ENCODE measurements at regions not wholly inside any gene's neighbourhood (a gene's known extent, or its start where the extent isn't known, plus 50 kb on each side); places are given as distances from the start of the nearest gene placed in this dataset.
A peak's percentile ranks its signal among the peaks of the same experiment; 100 is the strongest.
"Not testable (repeated sequence)": the region's sequence is repeated elsewhere in the genome, so short reads cannot be mapped to it uniquely, and the experiment has no call there.

- DNase-seq = not testable (repeated sequence)
Observed at GRCh38 chr15:30688684-30689083, 62.8 kb downstream of the ARHGAP11B start.

GRCh38 chr15:30690153-30690552 lies 64.2 kb downstream of the ARHGAP11B start:
- DNase-seq = not testable (repeated sequence)

- DNase-seq = not testable (repeated sequence)
Observed at GRCh38 chr15:30695811-30696210, 69.9 kb downstream of the ARHGAP11B start.

- not testable (repeated sequence) for DNase-seq
Observed at GRCh38 chr15:30696439-30697314, 70.7 kb downstream of the ARHGAP11B start.

- DNase-seq = not testable (repeated sequence)
Observed at GRCh38 chr15:30697315-30697685, 71.4 kb downstream of the ARHGAP11B start.

- not testable (repeated sequence) for DNase-seq
Observed at GRCh38 chr15:30700006-30700597, 74.2 kb downstream of the ARHGAP11B start.

- not testable (repeated sequence) for DNase-seq
Observed at GRCh38 chr15:30707976-30708685, 82.2 kb downstream of the ARHGAP11B start.

- DNase-seq = not testable (repeated sequence)
Observed at GRCh38 chr15:30708809-30709208, 82.9 kb downstream of the ARHGAP11B start.

GRCh38 chr15:30718038-30718643 lies 92.2 kb downstream of the ARHGAP11B start:
- not testable (repeated sequence) for DNase-seq

- DNase-seq = not testable (repeated sequence)
Observed at GRCh38 chr15:30719363-30719762, 93.4 kb downstream of the ARHGAP11B start.

- DNase-seq = not testable (repeated sequence)
Observed at GRCh38 chr15:30720825-30721224, 94.9 kb downstream of the ARHGAP11B start.

GRCh38 chr15:30721529-30721928 lies 95.6 kb downstream of the ARHGAP11B start:
- DNase-seq = not testable (repeated sequence)

GRCh38 chr15:30723540-30724175 lies 97.7 kb downstream of the ARHGAP11B start:
- DNase-seq = not testable (repeated sequence)

GRCh38 chr15:30729880-30730590 lies 104.1 kb downstream of the ARHGAP11B start:
- DNase-seq = not testable (repeated sequence)

- DNase-seq = not testable (repeated sequence)
Observed at GRCh38 chr15:30730633-30731032, 104.7 kb downstream of the ARHGAP11B start.

GRCh38 chr15:30732100-30732499 lies 106.2 kb downstream of the ARHGAP11B start:
- DNase-seq = not testable (repeated sequence)

- not testable (repeated sequence) for DNase-seq
Observed at GRCh38 chr15:30735884-30736564, 110.1 kb downstream of the ARHGAP11B start.

GRCh38 chr15:30742796-30743195 lies 116.9 kb downstream of the ARHGAP11B start:
- DNase-seq = not testable (repeated sequence)

- DNase-seq = not testable (repeated sequence)
Observed at GRCh38 chr15:30749048-30749447, 123.1 kb downstream of the ARHGAP11B start.

- DNase-seq = peak; percentile 57
Observed at GRCh38 chr15:30755036-30755687, 129.2 kb downstream of the ARHGAP11B start.

Measured in activated CD8-positive, alpha-beta memory T cell treated with anti-CD3 and anti-CD28 coated beads, Interleukin-2, amount 50 U/mL, for 4 hours (primary cell).